ENCODE measurements at regions not wholly inside any gene's neighbourhood (a gene's known extent, or its start where the extent isn't known, plus 50 kb on each side); places are given as distances from the start of the nearest gene placed in this dataset.

GRCh38 chr1:86238226-86238625 lies 81.7 kb upstream of the COL24A1 start:
- no peak for TF ChIP-seq CTCF (conservative IDR thresholded peaks at IDR 0.05; ENCODE audit: low read length)
- TF ChIP-seq EZH2phosphoT487 (IDR thresholded peaks at IDR 0.05; ENCODE audit: borderline replicate concordance, low read depth, low read length), result no peak
- Histone ChIP-seq H4K20me1 (ENCODE audit: insufficient read depth, low read length) (no peaks in the 10 kb centered on the region), H3K4me3 (ENCODE audit: low read depth, low read length, poor library complexity, severe bottlenecking) (no peak overlapping the region), H3K9me3 (ENCODE audit: low read length) (peaks cover 14% of the 10 kb centered on the region; the same call in 1 of the 2 replicates), H3K4me1 (ENCODE audit: insufficient read depth, low read length, poor library complexity, severe bottlenecking) (peaks cover 10% of the 10 kb centered on the region), H3K4me2 (ENCODE audit: low read length) (no peak overlapping the region), H3K79me2 (ENCODE audit: insufficient read depth, low read depth, low read length) (no peaks in the 10 kb centered on the region), H3K9me2 (ENCODE audit: insufficient read depth, low read length) (no peaks in the 10 kb centered on the region; the same call in 1 of the 2 replicates), H2AFZ (ENCODE audit: low read length) (peak overlapping the region; percentile 42; the same call in 1 of the 2 replicates), H3K36me3 (ENCODE audit: insufficient read depth, low read length) (no peaks in the 10 kb centered on the region; the same call in 1 of the 2 replicates), H3K27ac (ENCODE audit: low read depth, low read length, poor library complexity, severe bottlenecking) (no peak overlapping the region)
- no TSS peak for BruUV-seq (replicated peaks)
- intact Hi-C loops (cut with micrococcal nuclease; ENCODE audit: unreplicated experiment), result no loop called here
- POLR2A ChIA-PET, result interaction anchor here (0.7 to 2.4 kb wide), 2 partner anchors 12 to 103 kb away, joined by 3 to 6 read pairs; no protein-coding TSS in a partner anchor
- no peak for DNase-seq (ENCODE audit: low spot score)
- CTCF ChIA-PET (ENCODE audit: unreplicated experiment), result no interaction called here

- H3K27ac ChIP-seq (ENCODE audit: low read depth, low read length, poor library complexity, severe bottlenecking), result no peak overlapping the region
- H3K79me2 ChIP-seq (ENCODE audit: insufficient read depth, low read depth, low read length), result no peaks in the 10 kb centered on the region
- no peak for DNase-seq (ENCODE audit: low spot score)
- no TSS peak for BruUV-seq (replicated peaks)
- ChIA-PET CTCF (ENCODE audit: unreplicated experiment) (no interaction called here), POLR2A (no interaction called here)
- H3K36me3 ChIP-seq (ENCODE audit: insufficient read depth, low read length), result no peaks in the 10 kb centered on the region; the same call in 1 of the 2 replicates
- H3K4me1 ChIP-seq (ENCODE audit: insufficient read depth, low read length, poor library complexity, severe bottlenecking), result peaks cover 13% of the 10 kb centered on the region
- TF ChIP-seq EZH2phosphoT487 (IDR thresholded peaks at IDR 0.05; ENCODE audit: borderline replicate concordance, low read depth, low read length), result no peak
- no peak for TF ChIP-seq CTCF (conservative IDR thresholded peaks at IDR 0.05; ENCODE audit: low read length)
- no peak overlapping the region for H3K4me3 ChIP-seq (ENCODE audit: low read depth, low read length, poor library complexity, severe bottlenecking)
- H3K9me3 ChIP-seq (ENCODE audit: low read length), result peaks cover 14% of the 10 kb centered on the region; the same call in 1 of the 2 replicates
- intact Hi-C loops (cut with micrococcal nuclease; ENCODE audit: unreplicated experiment), result no loop called here
- H4K20me1 ChIP-seq (ENCODE audit: insufficient read depth, low read length), result no peaks in the 10 kb centered on the region
- no peak overlapping the region for H2AFZ ChIP-seq (ENCODE audit: low read length)
- H3K9me2 ChIP-seq (ENCODE audit: insufficient read depth, low read length), result no peaks in the 10 kb centered on the region; the same call in 1 of the 2 replicates
- H3K4me2 ChIP-seq (ENCODE audit: low read length), result no peak overlapping the region
Measured at GRCh38 chr1:86235852-86236251, 79.3 kb upstream of the COL24A1 start.

DNA sequence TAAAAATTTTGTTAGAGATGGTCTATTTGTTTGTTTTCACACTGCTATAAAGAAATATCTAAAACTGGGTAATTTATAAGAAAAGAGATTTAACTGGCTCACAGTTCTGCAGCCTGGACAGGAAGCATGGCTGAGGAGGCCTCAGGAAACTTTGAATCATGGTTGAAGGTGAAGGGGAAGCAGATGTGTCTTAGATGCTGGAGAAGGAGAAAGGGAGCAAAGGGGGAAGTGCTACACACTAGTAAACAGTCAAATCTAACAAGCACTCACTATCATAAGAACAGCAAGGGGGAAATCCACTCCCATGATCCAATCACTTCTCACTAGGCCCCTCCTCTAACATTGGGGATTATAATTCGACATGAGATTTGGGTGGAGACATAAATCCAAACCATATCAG lies 76.8 kb upstream of the COL24A1 start:
- CTCF ChIA-PET (ENCODE audit: unreplicated experiment), result no interaction called here
- POLR2A ChIA-PET, result interaction anchor here (0.5 to 1.7 kb wide), 3 partner anchors 7 to 14 kb away, joined by 3 to 7 read pairs (median 4); no protein-coding TSS in a partner anchor
- TF ChIP-seq EZH2phosphoT487 (IDR thresholded peaks at IDR 0.05; ENCODE audit: borderline replicate concordance, low read depth, low read length), result no peak
- TF ChIP-seq CTCF (conservative IDR thresholded peaks at IDR 0.05; ENCODE audit: low read length), result no peak
- H3K9me2 ChIP-seq (ENCODE audit: insufficient read depth, low read length), result no peaks in the 10 kb centered on the region; the same call in 1 of the 2 replicates
- peak overlapping the region; percentile 51; the same call in 1 of the 2 replicates for H2AFZ ChIP-seq (ENCODE audit: low read length)
- DNase-seq (ENCODE audit: low spot score), result peak; percentile 56
- H3K4me1 ChIP-seq (ENCODE audit: insufficient read depth, low read length, poor library complexity, severe bottlenecking), result peaks cover 13% of the 10 kb centered on the region
- no peak overlapping the region for H3K4me3 ChIP-seq (ENCODE audit: low read depth, low read length, poor library complexity, severe bottlenecking)
- intact Hi-C loops (cut with micrococcal nuclease; ENCODE audit: unreplicated experiment), result no loop called here
- no peaks in the 10 kb centered on the region; the same call in 1 of the 2 replicates for H3K36me3 ChIP-seq (ENCODE audit: insufficient read depth, low read length)
- H4K20me1 ChIP-seq (ENCODE audit: insufficient read depth, low read length), result no peaks in the 10 kb centered on the region
- no TSS peak for BruUV-seq (replicated peaks)
- H3K9me3 ChIP-seq (ENCODE audit: low read length), result peaks cover 14% of the 10 kb centered on the region; the same call in 1 of the 2 replicates
- no peaks in the 10 kb centered on the region for H3K79me2 ChIP-seq (ENCODE audit: insufficient read depth, low read depth, low read length)
- H3K4me2 ChIP-seq (ENCODE audit: low read length), result peak overlapping the region; percentile 37
- H3K27ac ChIP-seq (ENCODE audit: low read depth, low read length, poor library complexity, severe bottlenecking), result peak overlapping the region; percentile 25

Data from OCI-LY7 (cell line).